ENCODE measurements at regions not wholly inside any gene's neighbourhood (a gene's known extent, or its start where the extent isn't known, plus 50 kb on each side); places are given as distances from the start of the nearest gene placed in this dataset.

GRCh38 chr12:25755136-25755970 lies 202.3 kb upstream of the LMNTD1 start:
- TF ChIP-seq POLR2A (IDR thresholded peaks at IDR 0.05; ENCODE audit: low read length): no peak
- no peak for TF ChIP-seq GATA1 (IDR thresholded peaks at IDR 0.05; ENCODE audit: low read depth, low read length)

All from erythroblast (primary cell).